Retinal pigment epithelial cell (primary cell): ENCODE measurements at regions not wholly inside any gene's neighbourhood (a gene's known extent, or its start where the extent isn't known, plus 50 kb on each side); places are given as distances from the start of the nearest gene placed in this dataset.

Experiments
- DNase-seq: peaks from one replicate; pipeline ENCODE4 v3.0.0-alpha.2; 2010; ENCODE audit warnings: low read depth
- H3K4me3 ChIP-seq: 2 replicates; pipeline ENCODE4 v1.5.1; 2011; ENCODE audit warnings: mild to moderate bottlenecking, low read length, control low read depth, moderate library complexity
- TF ChIP-seq, protein P1 (sequence below): conservative IDR thresholded peaks from 2 replicates; pipeline ENCODE4 v1.5.1; 2011; ENCODE audit warnings: low read depth, low read length, control low read depth, inconsistent platforms

DNA sequence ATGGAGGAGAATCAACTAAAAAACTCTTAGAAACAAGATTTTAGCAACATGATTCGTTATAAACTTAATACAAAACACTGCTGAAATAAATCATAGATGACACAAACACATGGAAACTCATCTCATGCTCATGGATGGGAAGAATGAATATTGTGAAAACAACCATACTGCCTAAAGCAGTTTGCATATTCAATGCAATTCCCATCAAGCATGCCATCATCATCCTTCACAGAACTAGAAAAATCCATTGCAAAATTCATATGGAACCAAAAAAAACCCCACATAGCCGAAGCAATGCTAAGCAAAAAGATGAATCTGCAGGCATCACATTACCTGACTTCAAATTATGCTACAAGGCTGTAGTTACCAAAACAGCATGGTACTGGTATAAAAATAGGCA lies 1015.8 kb upstream of the GRIA3 start:
- DNase-seq, result no peak
- no peak overlapping the region for H3K4me3 ChIP-seq
- TF ChIP-seq, protein P1, sequence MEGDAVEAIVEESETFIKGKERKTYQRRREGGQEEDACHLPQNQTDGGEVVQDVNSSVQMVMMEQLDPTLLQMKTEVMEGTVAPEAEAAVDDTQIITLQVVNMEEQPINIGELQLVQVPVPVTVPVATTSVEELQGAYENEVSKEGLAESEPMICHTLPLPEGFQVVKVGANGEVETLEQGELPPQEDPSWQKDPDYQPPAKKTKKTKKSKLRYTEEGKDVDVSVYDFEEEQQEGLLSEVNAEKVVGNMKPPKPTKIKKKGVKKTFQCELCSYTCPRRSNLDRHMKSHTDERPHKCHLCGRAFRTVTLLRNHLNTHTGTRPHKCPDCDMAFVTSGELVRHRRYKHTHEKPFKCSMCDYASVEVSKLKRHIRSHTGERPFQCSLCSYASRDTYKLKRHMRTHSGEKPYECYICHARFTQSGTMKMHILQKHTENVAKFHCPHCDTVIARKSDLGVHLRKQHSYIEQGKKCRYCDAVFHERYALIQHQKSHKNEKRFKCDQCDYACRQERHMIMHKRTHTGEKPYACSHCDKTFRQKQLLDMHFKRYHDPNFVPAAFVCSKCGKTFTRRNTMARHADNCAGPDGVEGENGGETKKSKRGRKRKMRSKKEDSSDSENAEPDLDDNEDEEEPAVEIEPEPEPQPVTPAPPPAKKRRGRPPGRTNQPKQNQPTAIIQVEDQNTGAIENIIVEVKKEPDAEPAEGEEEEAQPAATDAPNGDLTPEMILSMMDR, result no peak

DNA sequence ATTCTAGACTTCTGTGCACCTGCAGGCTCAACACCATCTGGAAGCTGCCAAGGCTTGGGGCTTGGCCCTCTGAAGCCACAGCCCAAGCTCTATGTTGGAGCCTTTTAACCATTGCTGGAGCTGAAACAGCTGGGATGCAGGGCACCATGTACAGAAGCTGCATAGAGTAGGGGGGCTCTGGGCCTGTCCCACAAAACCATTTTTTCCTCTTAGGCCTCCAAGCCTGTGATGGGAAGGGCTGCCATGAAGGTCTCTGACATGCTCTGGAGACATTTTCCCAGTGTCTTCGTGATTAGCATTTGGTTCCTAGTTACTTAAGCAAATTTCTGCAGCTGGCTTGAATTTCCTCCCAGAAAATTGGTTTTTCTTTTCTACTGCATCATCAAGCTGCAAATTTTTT lies 999.3 kb upstream of the GRIA3 start:
- TF ChIP-seq, protein P1, result no peak
- H3K4me3 ChIP-seq, result no peak overlapping the region
- no peak for DNase-seq

DNA sequence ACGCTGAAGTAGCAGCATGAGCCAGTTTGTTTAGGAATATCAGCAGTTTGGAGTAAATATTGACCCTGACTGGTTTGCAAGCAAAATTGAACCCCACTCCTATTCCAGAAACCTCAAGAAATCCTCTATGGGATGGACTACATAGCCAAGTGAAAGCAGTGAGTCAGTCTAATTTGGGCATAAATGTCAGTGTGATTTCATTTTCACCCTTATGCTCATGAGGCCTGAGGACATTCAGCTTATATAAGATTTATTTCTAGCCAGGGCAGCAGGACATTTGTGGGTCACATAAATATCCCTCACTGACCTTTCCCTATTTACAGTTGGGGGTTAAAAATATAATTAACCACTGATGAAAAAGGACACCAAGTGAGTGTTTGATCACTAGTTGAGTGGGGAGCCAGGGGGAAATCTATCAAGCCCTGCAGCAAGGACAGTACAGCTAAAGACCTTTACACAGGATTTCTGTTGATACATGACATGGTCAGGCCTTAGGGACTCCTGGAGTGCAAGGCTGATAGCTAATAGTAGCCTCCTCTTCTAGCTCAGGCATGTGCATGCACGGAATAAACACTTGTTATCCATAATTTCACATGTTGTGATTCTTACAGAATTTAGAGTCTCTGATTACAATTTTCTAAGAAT lies 996.9 kb upstream of the GRIA3 start:
- TF ChIP-seq, protein P1, result no peak
- no peak overlapping the region for H3K4me3 ChIP-seq
- DNase-seq, result no peak

DNA sequence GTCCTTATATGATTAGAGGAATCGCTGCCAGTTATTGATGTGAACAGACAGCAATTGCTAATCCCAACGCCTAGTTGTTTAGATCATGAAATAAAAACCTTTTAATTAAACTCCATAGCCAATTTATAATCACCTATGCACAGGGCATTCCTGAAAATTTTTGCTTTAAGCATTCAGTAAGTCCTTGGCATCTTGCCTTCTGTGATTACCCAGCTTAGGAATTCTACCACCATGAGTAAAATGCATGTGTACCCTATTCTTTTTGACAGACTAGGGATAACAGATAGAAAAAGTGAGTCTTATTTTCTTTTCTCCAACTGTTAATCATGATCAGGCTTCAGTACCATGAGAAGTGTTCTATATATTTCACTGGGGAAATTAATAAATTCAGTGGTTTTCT lies 995.3 kb upstream of the GRIA3 start:
- no peak overlapping the region for H3K4me3 ChIP-seq
- peak; percentile 61 for DNase-seq
- TF ChIP-seq, protein P1, result no peak

DNA sequence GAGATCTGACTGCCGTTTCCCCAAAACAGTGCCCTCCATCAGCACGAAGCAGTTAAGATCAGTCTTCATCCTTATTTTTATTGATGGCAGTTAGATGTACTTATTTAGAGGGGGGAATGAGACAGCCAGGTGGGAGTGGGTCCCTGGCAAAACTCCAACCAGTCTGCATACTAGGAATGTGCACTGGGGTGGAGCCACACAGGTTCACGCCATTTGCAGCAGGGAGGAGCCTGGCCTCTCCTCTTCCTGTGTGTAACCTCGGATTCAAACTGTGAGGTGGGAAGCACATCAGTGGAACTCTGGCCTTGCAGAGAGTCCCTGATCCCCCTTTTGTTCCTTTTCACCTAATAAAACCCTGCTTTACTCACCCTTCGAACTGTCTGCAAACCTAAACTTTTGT lies 987.7 kb upstream of the GRIA3 start:
- H3K4me3 ChIP-seq, result no peak overlapping the region
- DNase-seq, result no peak
- TF ChIP-seq, protein P1, result no peak

DNA sequence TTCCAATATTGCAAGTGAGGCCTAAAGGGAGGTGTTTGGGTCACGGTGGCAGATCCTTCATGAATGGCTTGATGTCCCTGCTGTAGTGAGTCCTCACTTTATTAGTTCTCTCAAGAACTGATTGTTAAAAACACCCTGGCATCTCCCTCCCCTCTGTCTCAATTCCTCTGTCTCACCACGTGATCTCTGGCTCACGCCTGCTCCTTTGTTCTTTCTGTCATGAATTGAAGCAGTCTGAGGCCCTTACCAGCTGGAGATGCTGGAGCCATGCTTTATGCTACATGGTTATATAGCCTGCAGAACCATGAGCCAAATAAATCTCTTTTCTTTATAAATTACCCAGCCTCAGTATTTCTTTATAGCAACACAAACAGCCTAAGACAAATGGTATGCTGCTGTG lies 980.7 kb upstream of the GRIA3 start:
- H3K4me3 ChIP-seq, result no peak overlapping the region
- TF ChIP-seq, protein P1, result no peak
- DNase-seq, result no peak

DNA sequence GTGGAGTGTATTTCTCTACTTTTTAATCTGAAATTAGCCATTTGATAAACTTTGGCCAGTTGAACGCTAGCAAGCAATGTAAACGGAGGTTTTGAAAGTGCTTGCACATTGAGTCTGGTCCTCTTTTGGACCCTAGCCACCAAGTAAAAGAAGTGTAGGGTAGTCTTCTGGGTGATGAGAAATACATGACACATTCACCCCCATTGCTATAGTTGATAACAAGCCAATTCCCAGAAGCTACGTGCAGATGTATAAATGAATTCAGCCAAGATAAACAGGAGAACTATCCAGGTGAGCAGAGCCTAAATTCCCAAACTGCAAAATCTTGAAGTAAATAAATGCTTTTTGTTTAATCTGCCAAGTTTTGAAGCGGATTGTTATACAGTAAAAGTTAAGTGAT lies 965.4 kb upstream of the GRIA3 start:
- DNase-seq, result no peak
- H3K4me3 ChIP-seq, result no peak overlapping the region
- TF ChIP-seq, protein P1, result no peak
